ENCODE measurements at regions not wholly inside any gene's neighbourhood (a gene's known extent, or its start where the extent isn't known, plus 50 kb on each side); places are given as distances from the start of the nearest gene placed in this dataset.
"Not testable (repeated sequence)": the region's sequence is repeated elsewhere in the genome, so short reads cannot be mapped to it uniquely, and the experiment has no call there.

DNA sequence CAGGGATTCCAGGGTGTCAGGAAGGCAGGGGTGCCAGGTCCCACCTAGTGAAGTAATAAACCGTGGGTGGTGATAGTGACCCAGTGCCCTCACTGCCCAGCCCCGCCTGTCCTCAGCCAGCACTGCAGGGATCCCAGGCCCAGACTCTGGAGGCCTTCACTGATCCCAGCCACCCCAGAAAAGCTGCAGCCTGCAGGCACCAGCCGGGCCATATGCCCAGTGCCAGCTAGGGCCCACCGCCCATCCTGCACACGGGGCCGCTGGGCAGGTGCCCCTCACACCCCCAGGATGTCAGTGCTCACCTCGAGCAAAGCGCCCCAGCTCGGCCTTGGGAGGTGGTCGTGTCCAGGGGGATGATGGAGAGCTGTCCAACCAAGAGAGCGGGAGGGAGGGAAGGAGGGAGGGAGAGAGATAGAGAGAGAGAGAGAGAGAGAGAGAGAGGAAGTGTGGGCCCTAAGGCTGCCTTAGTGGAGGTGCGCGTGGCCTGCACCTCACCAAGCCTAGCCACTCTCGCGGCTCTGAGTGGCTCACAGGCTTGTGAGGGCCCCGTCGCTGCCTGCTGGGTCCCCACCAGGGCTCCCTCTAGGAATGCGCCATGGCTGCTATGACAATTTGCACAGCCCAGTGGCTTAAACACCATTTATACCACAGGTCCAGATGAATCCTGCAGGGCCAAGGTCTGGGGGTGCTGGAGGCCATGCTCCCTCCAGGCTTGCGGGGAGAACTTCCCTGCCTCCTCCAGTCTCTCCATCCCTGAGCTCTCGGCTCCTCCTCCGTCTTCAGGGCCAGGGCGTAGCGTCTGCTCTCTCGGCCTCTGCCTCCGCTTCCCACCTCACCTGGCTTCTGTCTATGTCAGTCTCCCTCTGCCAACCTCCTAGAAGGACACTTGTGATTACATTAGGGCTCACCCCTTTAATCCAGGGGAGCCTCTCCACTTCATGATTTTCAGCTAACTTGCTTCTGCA, 401.0 kb downstream of the TMEM121 start:
- no peak for DNase-seq

DNA sequence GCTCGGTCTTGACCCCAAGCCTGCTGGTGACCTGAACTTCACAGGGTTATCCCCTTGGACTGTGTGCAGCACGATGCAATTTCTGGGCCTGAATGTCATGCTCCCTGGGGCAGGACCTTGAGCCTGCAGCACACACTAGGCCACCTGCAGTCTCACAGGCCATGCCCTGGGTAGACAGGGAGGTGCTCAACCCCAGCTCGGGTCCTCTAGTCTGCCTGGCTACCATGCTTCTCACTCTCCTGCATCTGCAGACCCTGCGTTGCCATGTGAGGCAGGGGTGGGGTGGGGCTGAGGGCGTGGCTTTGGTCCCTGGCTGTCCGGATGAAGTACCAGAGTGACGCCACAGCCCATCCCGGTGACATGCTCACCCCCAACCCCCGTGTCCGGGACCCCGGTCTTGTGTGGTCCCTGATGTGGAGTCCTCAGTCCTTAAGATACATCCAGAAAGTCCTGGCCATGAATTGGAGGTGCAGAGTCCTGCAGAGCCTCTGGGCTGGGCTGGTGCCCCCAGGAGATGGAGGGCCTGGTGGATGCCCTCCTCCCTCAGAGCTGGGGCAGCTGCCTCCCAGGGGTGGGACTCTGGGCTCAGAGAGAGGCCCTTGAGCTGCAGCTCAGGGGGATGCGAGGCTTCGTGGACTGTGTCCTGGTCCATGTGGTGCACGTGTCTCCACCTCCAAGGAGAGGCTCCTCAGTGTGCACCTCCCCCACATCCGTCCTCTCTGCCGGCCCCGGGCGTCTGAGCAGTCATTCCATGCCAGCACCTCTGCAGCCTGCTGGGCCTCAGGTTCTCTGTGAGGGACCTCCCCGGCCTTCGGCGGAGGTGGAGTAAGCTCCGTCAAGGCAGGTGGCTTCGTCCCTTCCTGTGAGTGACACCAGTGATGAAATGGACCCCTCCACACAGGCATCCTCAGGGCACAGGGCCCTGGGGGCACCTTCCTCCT, 402.1 kb downstream of the TMEM121 start:
- DNase-seq = not testable (repeated sequence)

DNA sequence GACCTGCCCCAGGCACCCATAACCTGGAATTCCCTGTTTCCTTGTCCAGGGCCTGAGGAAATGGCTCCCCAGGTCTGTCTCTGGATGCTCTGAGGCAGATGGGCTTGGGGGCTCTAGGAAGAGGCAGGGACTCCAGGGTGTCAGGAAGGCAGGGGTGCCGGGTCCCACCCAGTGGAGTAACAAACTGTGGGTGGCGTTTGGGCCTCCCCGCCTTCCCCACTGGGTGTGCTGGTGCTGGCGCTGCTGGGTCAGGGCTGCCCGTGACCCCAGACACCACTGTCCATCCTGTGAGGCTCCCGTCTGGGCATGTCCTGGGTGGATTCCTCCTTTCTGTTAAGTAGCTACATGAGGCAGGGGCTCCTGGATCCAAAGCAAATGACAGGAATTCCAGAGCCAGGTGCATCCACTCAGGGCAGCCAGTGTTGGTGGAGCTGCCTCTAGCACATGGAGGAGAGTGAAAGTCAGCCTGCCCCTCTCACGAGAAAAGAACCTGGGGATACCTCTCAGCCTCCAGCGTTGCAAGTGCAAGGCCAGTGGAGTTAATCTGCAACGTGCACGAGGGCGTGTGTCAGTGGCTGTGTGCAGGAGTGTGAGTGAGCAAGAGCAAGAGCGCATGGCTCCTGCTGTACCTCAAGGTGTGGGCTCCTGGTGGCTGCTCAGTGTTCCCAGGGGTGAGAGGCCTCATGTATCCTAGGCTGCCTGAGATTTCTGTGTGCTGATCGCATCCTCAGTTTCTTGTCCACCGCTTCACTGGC, 403.1 kb downstream of the TMEM121 start:
- no peak for DNase-seq

DNA sequence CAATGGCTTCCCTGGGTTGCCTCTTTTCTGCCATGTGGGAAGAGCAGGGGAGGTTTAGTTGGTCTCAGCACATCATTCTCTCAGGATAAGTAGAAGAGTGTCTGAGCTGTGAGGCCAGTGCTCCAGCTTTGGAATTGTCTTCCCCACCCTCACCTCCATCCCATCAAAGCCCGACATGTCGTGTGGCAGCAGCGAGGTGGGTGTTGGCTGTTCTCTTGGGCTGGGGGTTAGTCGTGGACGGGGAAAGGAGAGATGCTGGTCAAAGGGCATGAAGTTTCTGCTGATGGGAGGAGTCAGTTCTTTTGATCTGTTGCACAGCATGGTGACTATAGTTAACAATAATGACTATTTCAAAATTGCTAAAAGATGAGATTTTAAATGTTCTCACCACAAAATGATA, 404.2 kb downstream of the TMEM121 start:
- DNase-seq = no peak

DNA sequence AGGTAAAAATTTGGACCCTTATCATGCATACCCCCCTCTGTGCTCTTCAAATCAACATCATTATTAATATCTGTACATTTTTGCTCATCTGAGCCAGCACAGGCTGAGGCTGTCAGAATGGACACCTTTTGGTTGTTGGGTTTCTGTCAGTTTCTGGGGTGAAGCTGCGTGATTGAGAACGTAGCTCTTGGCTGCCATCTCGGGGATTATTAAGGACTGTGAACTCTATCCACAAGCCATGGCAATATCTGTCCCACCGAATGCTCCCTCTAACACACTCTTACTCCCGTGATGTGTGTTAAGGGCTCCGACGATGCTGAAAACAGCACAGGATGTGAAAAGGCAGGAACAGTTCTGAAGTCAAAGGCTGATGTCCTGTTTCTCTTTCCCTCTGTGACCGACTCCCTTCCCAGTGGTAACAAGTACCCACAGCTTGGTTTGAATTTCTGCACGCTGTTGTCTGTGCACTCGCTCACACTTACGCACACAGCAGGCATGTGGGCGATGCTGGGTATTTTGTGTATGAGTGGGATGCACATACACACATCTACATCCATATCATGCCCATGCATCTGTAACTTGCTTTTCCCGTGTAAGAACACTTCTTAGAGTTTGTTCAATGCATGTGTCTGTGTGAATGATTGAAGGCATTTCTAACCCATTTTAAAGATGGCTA, 405.6 kb downstream of the TMEM121 start:
- DNase-seq = no peak

DNA sequence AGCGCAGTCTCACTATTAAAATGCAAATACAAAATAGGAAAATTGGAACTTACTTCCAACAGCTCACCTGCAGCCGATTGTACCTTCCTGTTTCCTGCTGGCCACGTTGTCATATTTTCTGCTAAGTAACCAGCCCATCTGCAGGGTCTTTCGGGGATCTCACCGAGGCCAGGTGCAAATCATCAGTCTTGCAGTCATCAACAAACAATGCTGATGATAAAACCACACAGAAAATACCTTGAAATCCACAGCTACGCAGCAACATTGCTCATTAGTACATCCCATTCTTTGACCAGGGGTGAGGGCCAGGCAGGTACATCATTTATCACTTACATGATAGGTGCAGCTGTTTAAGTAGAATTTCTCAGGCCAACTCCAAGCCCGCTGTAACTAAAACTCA, 406.9 kb downstream of the TMEM121 start:
- DNase-seq = no peak

DNA sequence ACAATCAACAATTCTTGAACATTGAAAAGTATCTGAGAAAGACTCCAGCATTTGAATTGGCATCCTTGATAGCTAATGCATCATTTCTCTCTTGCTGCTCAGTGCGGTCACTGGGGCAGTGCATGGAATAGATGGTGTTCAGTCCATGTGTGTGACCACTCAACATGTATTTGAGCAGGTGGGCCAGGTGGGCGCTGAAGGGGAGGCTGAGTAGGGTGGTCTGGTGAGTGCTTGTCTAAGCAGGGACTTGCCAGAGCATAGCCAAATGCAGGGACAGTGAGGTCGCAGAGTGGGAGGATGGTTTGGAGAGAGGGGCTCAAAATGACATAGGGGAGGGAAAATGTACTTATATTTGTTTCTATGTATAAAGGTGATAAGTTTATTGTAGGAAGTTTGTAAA, 409.0 kb downstream of the TMEM121 start:
- DNase-seq = no peak

DNA sequence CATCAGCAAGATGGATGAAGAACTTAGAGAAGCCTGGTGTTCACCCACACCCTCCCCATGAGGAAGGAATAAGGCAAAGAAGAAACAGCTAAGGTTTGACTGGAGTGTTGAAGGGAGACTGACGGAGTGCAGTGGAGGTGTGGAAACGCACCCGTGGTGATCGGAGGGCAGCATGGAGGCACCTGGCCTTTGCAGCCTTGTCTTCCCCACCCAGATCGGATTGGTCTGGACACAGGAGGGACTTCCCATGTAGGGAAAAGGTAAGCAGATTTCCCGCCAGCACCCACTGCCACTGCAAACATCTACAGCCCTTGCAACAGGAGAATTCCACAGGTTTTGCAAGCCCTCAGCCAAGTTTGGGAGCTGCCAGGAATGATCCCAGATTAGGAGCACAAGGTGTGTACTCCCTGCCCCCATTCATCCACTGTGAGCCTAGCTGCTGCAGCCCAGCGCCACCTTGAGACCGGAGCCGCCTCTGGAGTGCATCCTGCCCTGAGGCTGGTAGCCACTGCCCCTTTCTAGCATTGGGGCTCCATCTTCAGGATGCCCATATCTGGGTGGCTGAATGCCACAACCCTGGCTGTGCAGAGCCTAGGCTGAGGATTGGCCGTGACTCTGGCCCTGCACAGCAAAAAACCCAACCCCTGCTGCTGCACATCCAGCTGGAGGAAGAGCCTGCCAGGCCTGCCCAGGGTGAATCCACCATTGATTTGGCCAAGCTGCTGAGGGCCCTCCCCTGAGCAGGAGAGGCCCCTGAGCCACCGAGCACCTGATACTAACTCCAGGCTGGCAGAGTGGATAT, 411.1 kb downstream of the TMEM121 start:
- DNase-seq = no peak

DNA sequence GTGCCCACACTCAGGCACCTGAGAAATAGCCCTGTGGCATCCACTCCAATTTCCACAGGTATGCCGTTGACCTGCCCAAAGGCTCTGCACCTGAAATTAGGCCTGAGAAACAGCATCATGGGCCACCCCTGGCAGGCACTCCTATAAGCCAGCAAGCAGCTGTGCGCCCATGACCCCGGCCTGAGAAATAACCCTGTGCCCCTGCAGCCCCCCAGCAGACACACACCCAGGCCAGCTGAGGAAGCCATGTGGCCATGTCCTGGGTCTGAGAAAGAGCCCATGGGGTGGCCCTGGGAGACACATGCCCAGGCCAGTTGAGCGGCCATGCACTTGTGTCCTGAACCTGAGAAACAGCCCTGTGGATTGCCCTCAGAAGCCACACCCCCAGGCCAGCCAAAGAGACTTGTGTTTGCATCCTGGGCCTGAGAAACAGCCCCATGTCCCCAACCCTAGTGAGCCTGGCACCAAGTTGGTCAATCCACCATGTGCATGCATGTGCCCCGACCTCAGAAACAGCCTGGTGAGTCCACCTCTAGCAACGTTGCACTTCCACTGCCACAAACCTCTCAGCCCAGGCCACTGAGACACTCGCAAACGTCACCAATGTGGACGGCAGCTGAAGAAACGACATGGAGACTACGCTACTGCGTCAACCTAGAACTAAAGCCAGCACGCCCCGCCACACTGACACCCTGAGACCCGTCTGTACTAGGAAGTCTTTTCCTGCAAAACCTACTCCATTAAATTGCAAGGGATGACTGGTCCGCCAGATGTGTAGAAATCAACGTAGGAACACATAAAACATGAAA, 411.9 kb downstream of the TMEM121 start:
- DNase-seq = no peak

DNA sequence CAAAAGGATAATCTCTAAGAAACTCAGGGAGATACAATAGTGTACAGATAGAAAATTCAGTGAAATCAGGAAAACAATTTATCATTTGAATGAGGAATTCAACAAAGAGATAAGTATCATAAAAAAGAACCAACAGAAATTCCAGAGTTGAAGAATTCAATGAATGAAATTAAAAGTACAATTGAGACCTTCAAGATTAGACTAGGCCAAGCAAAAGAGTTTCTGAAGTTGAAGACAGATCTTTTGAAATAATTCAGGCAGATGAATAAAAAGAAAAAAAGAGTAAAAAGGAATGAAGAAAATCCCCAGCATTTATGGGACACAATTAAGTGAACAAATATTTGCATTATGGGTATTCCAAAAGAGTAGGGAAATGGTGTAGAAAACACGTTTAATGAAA, 412.6 kb downstream of the TMEM121 start:
- no peak for DNase-seq

DNA sequence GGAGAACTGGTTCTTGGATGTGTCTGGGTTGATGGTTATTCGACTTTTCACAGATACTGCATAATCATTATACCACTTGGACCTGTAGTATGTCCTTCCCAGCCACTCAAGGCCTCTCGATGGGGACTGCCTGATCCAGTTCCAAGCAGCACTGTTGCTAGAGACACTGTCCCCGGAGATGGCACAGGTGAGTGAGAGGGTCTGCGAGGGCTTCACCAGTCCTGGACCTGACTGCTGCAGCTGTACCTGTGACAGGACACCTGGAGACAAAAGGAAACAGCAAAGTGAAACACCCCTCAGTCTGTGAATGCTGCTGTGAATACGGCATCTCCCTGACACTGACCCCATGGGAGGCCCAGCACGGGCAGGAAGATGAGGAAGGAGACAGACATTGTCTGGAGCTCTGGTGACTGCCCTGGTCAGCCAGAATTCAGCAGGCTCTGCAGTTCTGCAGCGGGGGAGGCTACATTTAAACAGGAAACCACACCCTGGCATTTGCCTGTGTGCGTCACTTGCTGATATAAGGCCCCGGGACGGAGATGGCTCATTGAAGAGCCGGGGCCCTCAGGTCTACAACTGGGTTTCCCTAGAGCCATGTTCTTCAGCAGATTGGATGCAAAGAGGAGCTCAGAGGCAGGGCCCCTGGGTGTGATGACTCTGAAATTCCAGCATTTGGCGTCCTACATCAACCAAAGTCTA, 413.6 kb downstream of the TMEM121 start:
- no peak for DNase-seq

DNA sequence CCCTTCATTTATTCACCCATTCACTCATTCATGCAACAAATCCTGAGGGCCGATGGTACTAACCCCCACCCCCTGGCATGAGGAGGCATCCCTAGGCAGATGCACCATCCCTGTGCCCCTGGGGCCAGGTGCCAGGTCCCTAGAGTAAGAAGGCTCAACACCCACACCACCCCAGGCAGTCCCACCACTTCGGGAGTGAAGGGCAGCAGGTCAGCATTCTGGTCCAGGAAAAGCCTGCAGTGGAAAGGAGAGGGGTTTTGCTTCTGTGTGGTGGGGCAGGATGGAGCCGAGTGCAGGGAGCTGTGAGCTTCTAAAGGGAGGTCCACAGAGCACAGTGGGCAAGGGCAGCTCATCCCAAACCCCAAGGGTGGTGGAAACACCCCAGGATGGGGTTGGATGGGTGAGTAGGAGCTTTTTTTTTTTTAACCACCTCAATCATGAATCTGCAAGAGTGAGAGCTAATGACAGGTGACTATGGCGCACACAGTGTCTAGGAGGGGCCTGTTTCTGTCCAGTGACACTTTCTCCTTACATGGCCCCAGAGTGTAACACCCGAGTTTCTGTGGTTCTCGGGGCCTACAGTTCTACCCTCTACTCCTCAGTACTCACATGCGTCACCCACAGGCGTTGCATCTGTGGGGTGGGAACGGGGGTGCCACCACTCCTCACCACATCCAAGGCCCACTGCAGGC, 414.3 kb downstream of the TMEM121 start:
- no peak for DNase-seq

DNA sequence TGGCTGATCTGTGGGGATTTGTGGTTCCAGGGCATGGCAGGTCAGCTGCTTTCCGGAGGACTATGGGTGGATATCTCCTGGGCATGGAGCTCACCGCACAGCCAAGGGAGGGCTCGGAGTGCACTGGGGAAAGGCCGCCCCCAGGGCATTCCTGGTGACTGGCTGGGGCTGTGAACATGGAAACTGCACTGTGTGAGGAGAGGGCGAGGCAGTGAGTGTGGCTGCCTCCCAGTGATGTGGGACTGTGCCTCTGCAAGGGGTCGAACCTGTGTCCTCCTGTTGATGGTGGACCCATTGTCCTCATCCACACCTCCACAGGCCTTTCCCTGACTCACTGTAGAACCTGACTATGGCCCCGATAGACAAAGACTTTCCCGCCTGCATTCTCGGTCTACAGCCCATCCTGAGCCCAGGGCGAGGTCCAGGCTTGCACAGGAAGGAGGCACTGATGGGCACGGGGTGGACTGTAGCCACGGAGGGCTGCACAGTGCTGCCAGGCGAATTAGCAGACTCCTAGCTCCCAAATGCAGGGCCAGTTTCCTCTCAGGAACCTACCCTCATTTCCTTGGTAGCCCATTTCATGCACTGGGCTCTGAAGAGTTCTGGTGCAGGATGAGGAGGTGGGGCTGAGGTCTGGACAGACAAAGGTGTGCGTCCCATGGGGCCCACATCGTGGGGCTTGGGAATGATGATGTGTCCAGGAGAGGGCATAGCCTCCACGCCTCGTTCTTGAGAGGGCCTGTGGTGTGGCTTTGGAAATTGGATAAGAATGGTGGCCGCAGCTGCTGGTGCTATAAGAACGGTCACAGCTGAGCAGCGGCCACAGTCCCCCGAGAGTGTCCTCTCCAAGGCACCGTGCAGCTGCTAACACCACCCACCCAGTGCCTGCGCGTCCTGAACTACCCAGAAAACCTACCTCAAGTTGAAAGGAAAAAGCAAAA, 415.1 kb downstream of the TMEM121 start:
- DNase-seq = no peak

DNA sequence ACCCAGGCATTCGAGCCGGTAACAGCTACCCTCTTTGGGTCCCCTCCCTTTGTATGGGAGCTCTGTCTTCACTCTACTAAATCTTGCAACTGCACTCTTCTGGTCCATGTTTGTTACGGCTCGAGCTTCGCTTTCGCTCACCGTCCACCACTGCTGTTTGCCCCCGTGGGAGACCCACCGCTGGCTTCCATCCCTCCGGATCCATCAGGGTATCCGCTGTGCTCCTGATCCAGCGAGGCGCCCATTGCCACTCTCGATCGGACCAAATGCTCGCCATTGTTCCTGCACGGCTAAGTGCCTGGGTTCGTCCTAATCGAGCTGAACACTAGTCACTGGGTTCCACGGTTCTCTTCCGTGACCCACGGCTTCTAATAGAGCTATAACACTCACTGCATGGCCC, 416.3 kb downstream of the TMEM121 start:
- not testable (repeated sequence) for DNase-seq

DNA sequence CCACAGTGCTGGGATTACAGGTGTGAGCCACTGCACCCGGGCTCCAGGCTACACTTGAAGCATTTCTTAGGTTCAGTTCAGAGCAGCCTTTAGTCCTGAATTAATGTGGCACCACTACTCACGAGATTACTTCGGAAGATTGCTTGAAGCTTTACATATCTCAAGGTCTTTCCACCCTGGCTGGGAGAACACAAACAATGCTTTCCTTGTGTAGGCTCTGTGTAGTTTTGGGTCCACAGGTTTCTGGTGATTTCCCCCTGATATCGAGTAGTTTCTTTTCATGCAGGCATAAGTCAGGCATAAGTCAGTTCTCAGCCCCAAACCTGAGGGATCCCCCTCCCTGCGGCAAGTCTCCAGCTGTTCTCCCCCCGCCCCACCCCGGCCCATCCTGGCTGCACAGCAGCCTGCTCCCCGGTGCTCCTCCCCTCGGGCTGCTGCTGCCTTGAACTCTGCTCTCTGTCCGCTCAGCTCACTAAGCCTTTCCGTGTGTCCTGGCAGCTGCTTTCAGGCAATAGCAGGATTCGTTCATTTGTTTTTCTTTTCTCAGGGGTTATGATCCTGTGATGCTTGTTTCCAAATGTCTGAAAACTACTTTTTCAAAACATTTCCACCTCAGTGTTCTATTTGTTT, 417.7 kb downstream of the TMEM121 start:
- no peak for DNase-seq

DNA sequence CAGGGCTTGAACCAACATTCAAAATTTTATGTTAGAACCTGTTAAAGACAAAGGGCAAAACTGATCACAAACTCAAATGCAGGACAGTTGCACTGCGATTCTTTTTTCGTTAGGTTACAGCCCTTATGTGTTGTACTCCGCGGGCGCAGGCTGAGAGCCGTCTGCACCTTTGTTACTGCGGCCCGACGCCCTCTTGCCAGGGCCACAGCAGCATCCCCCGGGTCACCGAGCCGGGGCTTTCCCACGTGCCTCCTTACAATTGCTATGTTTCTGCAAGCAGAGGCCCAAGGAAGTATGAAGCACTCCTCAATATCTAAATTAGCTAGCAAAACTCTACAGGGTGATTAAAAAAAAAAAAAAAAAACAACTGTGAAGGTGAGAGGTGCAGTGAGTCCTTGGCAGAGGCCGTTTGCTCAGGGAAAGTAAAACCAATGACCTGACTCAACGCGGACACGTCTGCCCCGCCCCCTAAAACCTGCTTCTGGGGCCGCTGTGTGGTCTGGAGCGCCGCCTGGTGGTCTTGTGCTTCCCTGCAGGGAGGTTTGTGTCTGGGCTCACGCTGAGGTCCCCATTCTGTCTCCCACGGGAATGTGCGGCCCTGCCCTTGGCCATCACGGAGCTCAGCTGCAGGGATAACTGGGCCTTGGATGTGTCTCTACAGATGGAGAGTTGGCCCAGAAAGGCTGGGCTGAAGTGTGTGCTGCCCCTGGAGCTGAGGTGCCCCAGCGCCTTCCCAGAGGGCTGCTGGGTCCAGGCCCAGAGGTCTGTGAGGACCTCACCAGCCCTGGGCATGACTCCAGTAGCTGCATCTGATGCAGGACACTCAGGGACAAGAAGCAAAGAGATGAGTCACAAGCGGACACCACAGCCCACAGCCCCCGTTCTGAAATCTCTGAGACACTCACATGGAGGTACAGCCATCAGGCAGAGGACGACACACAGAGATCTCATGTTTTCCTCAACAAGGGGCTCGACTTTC, 418.5 kb downstream of the TMEM121 start:
- peak; percentile 79 for DNase-seq
